HG02885 (cell line): ENCODE measurements at regions not wholly inside any gene's neighbourhood (a gene's known extent, or its start where the extent isn't known, plus 50 kb on each side); places are given as distances from the start of the nearest gene placed in this dataset.

Experiments used
- ATAC-seq: cut with Tn5 transposase; IDR thresholded peaks from one replicate; pipeline ENCODE4 v1.9.1; 2021; ENCODE audit warnings: mild to moderate bottlenecking; ENCODE audit not compliant: unreplicated experiment, poor library complexity

- ATAC-seq, result no peak
These were observed 87.6 kb upstream of the RSPO3 start for GRCh38 chr6:127030836-127031235.

- no peak for ATAC-seq
These were observed 87.0 kb upstream of the RSPO3 start for GRCh38 chr6:127031511-127031910.

GRCh38 chr6:127032971-127033370, 85.5 kb upstream of the RSPO3 start:
- no peak for ATAC-seq

- no peak for ATAC-seq
These were observed 66.8 kb upstream of the RSPO3 start for GRCh38 chr6:127051571-127052260.

- ATAC-seq, result no peak
These were observed 65.2 kb upstream of the RSPO3 start for GRCh38 chr6:127053032-127053874.

- no peak for ATAC-seq
These were observed 64.6 kb upstream of the RSPO3 start for GRCh38 chr6:127053875-127054235.

- no peak for ATAC-seq
These were observed 60.4 kb upstream of the RSPO3 start for GRCh38 chr6:127058027-127058426.

- ATAC-seq, result no peak
These were observed 59.5 kb upstream of the RSPO3 start for GRCh38 chr6:127058936-127059335.
